ENCODE measurements at regions not wholly inside any gene's neighbourhood (a gene's known extent, or its start where the extent isn't known, plus 50 kb on each side); places are given as distances from the start of the nearest gene placed in this dataset.

GRCh38 chr4:185938654-185939053 lies 126.7 kb upstream of the SORBS2 start:
- Histone ChIP-seq H3K4me3 (no peak overlapping the region), H3K9me3 (no peaks in the 10 kb centered on the region), H3K27ac (no peak overlapping the region), H3K27me3 (no peaks in the 10 kb centered on the region), H3K4me1 (ENCODE audit: insufficient read depth) (no peaks in the 10 kb centered on the region), H3K36me3 (no peaks in the 10 kb centered on the region)
- intact Hi-C loops (cut with DNase I): no loop called here
- TF ChIP-seq POLR2A (IDR thresholded peaks at IDR 0.05) (no peak), EP300 (IDR thresholded peaks at IDR 0.05) (no peak)
- TF ChIP-seq, protein P1, sequence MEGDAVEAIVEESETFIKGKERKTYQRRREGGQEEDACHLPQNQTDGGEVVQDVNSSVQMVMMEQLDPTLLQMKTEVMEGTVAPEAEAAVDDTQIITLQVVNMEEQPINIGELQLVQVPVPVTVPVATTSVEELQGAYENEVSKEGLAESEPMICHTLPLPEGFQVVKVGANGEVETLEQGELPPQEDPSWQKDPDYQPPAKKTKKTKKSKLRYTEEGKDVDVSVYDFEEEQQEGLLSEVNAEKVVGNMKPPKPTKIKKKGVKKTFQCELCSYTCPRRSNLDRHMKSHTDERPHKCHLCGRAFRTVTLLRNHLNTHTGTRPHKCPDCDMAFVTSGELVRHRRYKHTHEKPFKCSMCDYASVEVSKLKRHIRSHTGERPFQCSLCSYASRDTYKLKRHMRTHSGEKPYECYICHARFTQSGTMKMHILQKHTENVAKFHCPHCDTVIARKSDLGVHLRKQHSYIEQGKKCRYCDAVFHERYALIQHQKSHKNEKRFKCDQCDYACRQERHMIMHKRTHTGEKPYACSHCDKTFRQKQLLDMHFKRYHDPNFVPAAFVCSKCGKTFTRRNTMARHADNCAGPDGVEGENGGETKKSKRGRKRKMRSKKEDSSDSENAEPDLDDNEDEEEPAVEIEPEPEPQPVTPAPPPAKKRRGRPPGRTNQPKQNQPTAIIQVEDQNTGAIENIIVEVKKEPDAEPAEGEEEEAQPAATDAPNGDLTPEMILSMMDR (IDR thresholded peaks at IDR 0.05): no peak
- WGBS, 3 donors: 96 to 97% (median 96%) methylated on average over 8 of the region's 8 CpGs
- DNase-seq: no peak

- WGBS, 3 donors: 47 to 54% (median 54%) methylated on average over 6 of the region's 6 CpGs
- H3K27me3 ChIP-seq: no peaks in the 10 kb centered on the region
- H3K4me1 ChIP-seq (ENCODE audit: insufficient read depth): no peaks in the 10 kb centered on the region
- H3K9me3 ChIP-seq: no peaks in the 10 kb centered on the region
- no peak for DNase-seq
- H3K4me3 ChIP-seq: no peak overlapping the region
- no peak for TF ChIP-seq POLR2A (IDR thresholded peaks at IDR 0.05)
- no peak for TF ChIP-seq EP300 (IDR thresholded peaks at IDR 0.05)
- TF ChIP-seq, protein P1 (IDR thresholded peaks at IDR 0.05): no peak
- intact Hi-C loops (cut with DNase I): no loop called here
- no peaks in the 10 kb centered on the region for H3K36me3 ChIP-seq
- H3K27ac ChIP-seq: no peak overlapping the region
These were observed 127.5 kb upstream of the TLR3 start for GRCh38 chr4:185941461-185941860.

GRCh38 chr4:185945252-185945651 lies 123.7 kb upstream of the TLR3 start:
- TF ChIP-seq POLR2A (IDR thresholded peaks at IDR 0.05) (no peak), EP300 (IDR thresholded peaks at IDR 0.05) (no peak)
- TF ChIP-seq, protein P1 (IDR thresholded peaks at IDR 0.05): no peak
- no peak overlapping the region for H3K4me3 ChIP-seq
- no peak overlapping the region for H3K27ac ChIP-seq
- no peak for DNase-seq
- intact Hi-C loops (cut with DNase I): no loop called here
- no peaks in the 10 kb centered on the region for H3K9me3 ChIP-seq
- no peaks in the 10 kb centered on the region for H3K27me3 ChIP-seq
- WGBS, 3 donors: 87 to 95% (median 94%) methylated on average over 1 of the region's 1 CpG
- H3K4me1 ChIP-seq (ENCODE audit: insufficient read depth): no peaks in the 10 kb centered on the region
- no peaks in the 10 kb centered on the region for H3K36me3 ChIP-seq

DNA sequence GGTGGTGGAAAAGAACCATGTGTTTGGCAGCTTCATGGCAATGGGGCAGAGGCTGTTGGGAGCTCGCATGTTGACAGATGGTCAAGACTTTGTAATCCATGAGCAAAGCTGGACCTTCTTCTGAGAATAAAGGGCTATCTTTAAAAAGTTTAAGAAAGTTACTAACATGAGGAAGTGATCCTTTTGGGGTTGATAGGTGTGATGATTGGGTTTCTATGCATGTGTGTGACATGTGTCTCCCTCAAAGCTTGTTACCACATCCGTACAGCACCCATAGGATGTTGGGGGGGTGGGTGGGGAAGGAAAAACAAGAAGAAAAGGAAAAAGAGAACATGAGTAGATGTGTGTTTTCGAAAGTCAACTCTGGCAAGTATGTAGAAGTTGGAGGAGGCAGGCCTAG lies 123.0 kb upstream of the TLR3 start:
- intact Hi-C loops (cut with DNase I): no loop called here
- Histone ChIP-seq H3K4me1 (ENCODE audit: insufficient read depth) (no peaks in the 10 kb centered on the region), H3K9me3 (no peaks in the 10 kb centered on the region), H3K27ac (no peak overlapping the region), H3K27me3 (no peaks in the 10 kb centered on the region), H3K4me3 (no peak overlapping the region), H3K36me3 (no peaks in the 10 kb centered on the region)
- TF ChIP-seq, protein P1 (IDR thresholded peaks at IDR 0.05): no peak
- TF ChIP-seq EP300 (IDR thresholded peaks at IDR 0.05) (no peak), POLR2A (IDR thresholded peaks at IDR 0.05) (no peak)
- WGBS, 3 donors: 82 to 94% (median 90%) methylated on average over 3 of the region's 3 CpGs
- no peak for DNase-seq

- H3K4me1 ChIP-seq (ENCODE audit: insufficient read depth): no peaks in the 10 kb centered on the region
- no peaks in the 10 kb centered on the region for H3K27me3 ChIP-seq
- 72 to 88% (median 81%) methylated on average over 5 of the region's 5 CpGs for WGBS, 3 donors
- no peak overlapping the region for H3K4me3 ChIP-seq
- DNase-seq: no peak
- TF ChIP-seq POLR2A (IDR thresholded peaks at IDR 0.05): no peak
- TF ChIP-seq EP300 (IDR thresholded peaks at IDR 0.05): no peak
- TF ChIP-seq, protein P1 (IDR thresholded peaks at IDR 0.05): no peak
- H3K9me3 ChIP-seq: no peaks in the 10 kb centered on the region
- intact Hi-C loops (cut with DNase I): no loop called here
- no peaks in the 10 kb centered on the region for H3K36me3 ChIP-seq
- no peak overlapping the region for H3K27ac ChIP-seq
These were observed 118.1 kb upstream of the TLR3 start for GRCh38 chr4:185950891-185951290.

All from ovary (tissue), 7 donors.